SU-DHL-6 (cell line): ENCODE measurements at regions not wholly inside any gene's neighbourhood (a gene's known extent, or its start where the extent isn't known, plus 50 kb on each side); places are given as distances from the start of the nearest gene placed in this dataset.

Experiments used
- H2AFZ ChIP-seq: fragments of 200-600 bp; sonication (generic); 2 replicates; pipeline ENCODE4 v1.6.1; 2014; ENCODE audit warnings: low read depth, mild to moderate bottlenecking, moderate library complexity, mixed read lengths, antibody characterized with exemption, low read length; ENCODE audit not compliant: severe bottlenecking
- H3F3A ChIP-seq: fragments of 200-600 bp; shearing (Covaris generic); 2 replicates; pipeline ENCODE4 v1.6.0; 2016; ENCODE audit warnings: antibody characterized with exemption, mild to moderate bottlenecking; ENCODE audit not compliant: insufficient read depth
- H3K27ac ChIP-seq: fragments of 200-600 bp; sonication (generic); 2 replicates; pipeline ENCODE4 v1.5.1; 2016; ENCODE audit warnings: low read depth, mild to moderate bottlenecking, low read length, moderate library complexity, mixed read lengths
- H3K27me3 ChIP-seq: fragments of 200-600 bp; sonication (generic), shearing (Covaris generic); 2 replicates; pipeline ENCODE4 v1.6.0; 2014; ENCODE audit warnings: mild to moderate bottlenecking, low read length
- H3K36me3 ChIP-seq: fragments of 200-600 bp; sonication (generic); 2 replicates; pipeline ENCODE4 v1.6.1; 2014; ENCODE audit warnings: mild to moderate bottlenecking, low read length, mixed read lengths
- H3K4me2 ChIP-seq: fragments of 300-600, 200-600 bp; shearing (Covaris generic), sonication (generic); 2 replicates; pipeline ENCODE4 v1.6.0; 2014; ENCODE audit warnings: low read length, low read depth, mild to moderate bottlenecking; ENCODE audit not compliant: poor library complexity, severe bottlenecking
- H3K4me3 ChIP-seq: fragments of 200-600 bp; sonication (generic); 2 replicates; pipeline ENCODE4 v1.5.1; 2014; ENCODE audit warnings: antibody characterized with exemption, low read length, mild to moderate bottlenecking, mixed read lengths; ENCODE audit not compliant: insufficient read depth, poor library complexity, severe bottlenecking
- H3K79me2 ChIP-seq: fragments of 200-600 bp; sonication (generic); 2 replicates; pipeline ENCODE4 v1.6.1; 2014; ENCODE audit warnings: mild to moderate bottlenecking, low read length, moderate library complexity; ENCODE audit not compliant: insufficient read depth
- H3K9ac ChIP-seq: fragments of 200-600 bp; sonication (generic); 2 replicates; pipeline ENCODE4 v1.7.0; 2014; ENCODE audit warnings: mild to moderate bottlenecking, low read length
- H3K9me2 ChIP-seq: fragments of 200-600 bp; sonication (generic); replicated peaks from 2 replicates; pipeline ENCODE4 v1.6.1; 2014; ENCODE audit warnings: low read length; ENCODE audit not compliant: insufficient read depth
- H3K9me3 ChIP-seq: fragments of 200-600 bp; sonication (generic); 2 replicates; pipeline ENCODE4 v1.6.1; 2014; ENCODE audit warnings: low read length, mixed read lengths; ENCODE audit not compliant: insufficient read depth
- H4K20me1 ChIP-seq: fragments of 200-600 bp; sonication (generic); 2 replicates; pipeline ENCODE4 v1.6.1; 2014; ENCODE audit warnings: low read depth, mild to moderate bottlenecking, antibody characterized with exemption, low read length, moderate library complexity, mixed read lengths
- CTCF ChIP-seq: fragments of 200-600 bp; sonication (generic); IDR thresholded peaks from one replicate; pipeline ENCODE4 v1.5.1; 2017; ENCODE audit warnings: antibody characterized with exemption, mild to moderate bottlenecking, low read length, moderate library complexity; ENCODE audit not compliant: insufficient read depth, poor library complexity, severe bottlenecking
- EZH2phosphoT487 ChIP-seq: fragments of 200-600 bp; sonication (generic), shearing (Covaris generic); conservative IDR thresholded peaks from 2 replicates; pipeline ENCODE4 v1.6.1; 2018; ENCODE audit warnings: mild to moderate bottlenecking, antibody characterized with exemption, low read length, moderate library complexity, mixed read lengths

- TF ChIP-seq CTCF (no peak), EZH2phosphoT487 (no peak)
- Histone ChIP-seq H4K20me1 (no peaks in the 10 kb centered on the region), H2AFZ (no peak overlapping the region), H3K79me2 (no peaks in the 10 kb centered on the region), H3K9me3 (peaks cover 16% of the 10 kb centered on the region; the same call in 1 of the 2 replicates), H3K9ac (no peak overlapping the region), H3K27me3 (no peaks in the 10 kb centered on the region), H3K4me3 (no peak overlapping the region), H3K27ac (no peak overlapping the region), H3K4me2 (no peak overlapping the region), H3K36me3 (no peaks in the 10 kb centered on the region), H3K9me2 (no peaks in the 10 kb centered on the region), H3F3A (no peaks in the 10 kb centered on the region)
Measured at GRCh38 chr5:56620903-56621677, 194.3 kb upstream of the MAP3K1 start.

- Histone ChIP-seq H3K36me3 (no peaks in the 10 kb centered on the region), H3K4me2 (no peak overlapping the region), H3K27ac (no peak overlapping the region), H4K20me1 (no peaks in the 10 kb centered on the region), H3K4me3 (no peak overlapping the region), H3K9me3 (peaks cover 16% of the 10 kb centered on the region; the same call in 1 of the 2 replicates), H2AFZ (no peak overlapping the region), H3K27me3 (no peaks in the 10 kb centered on the region), H3K9ac (no peak overlapping the region), H3K9me2 (no peaks in the 10 kb centered on the region), H3K79me2 (no peaks in the 10 kb centered on the region), H3F3A (no peaks in the 10 kb centered on the region)
- TF ChIP-seq EZH2phosphoT487, result no peak
- no peak for TF ChIP-seq CTCF
Measured at GRCh38 chr5:56617998-56618397, 197.4 kb upstream of the MAP3K1 start.

- H3K79me2 ChIP-seq, result no peaks in the 10 kb centered on the region
- no peak overlapping the region for H2AFZ ChIP-seq
- TF ChIP-seq CTCF, result no peak
- TF ChIP-seq EZH2phosphoT487, result no peak
- H3K9me3 ChIP-seq, result peaks cover 16% of the 10 kb centered on the region; the same call in 1 of the 2 replicates
- H3K27me3 ChIP-seq, result no peaks in the 10 kb centered on the region
- H4K20me1 ChIP-seq, result no peaks in the 10 kb centered on the region
- no peak overlapping the region for H3K4me2 ChIP-seq
- H3K9me2 ChIP-seq, result no peaks in the 10 kb centered on the region
- H3K27ac ChIP-seq, result no peak overlapping the region
- no peaks in the 10 kb centered on the region for H3F3A ChIP-seq
- no peaks in the 10 kb centered on the region for H3K36me3 ChIP-seq
- H3K9ac ChIP-seq, result no peak overlapping the region
- no peak overlapping the region for H3K4me3 ChIP-seq
Measured at GRCh38 chr5:56616454-56617160, 198.7 kb upstream of the MAP3K1 start.
